ENCODE measurements at regions not wholly inside any gene's neighbourhood (a gene's known extent, or its start where the extent isn't known, plus 50 kb on each side); places are given as distances from the start of the nearest gene placed in this dataset.

DNA sequence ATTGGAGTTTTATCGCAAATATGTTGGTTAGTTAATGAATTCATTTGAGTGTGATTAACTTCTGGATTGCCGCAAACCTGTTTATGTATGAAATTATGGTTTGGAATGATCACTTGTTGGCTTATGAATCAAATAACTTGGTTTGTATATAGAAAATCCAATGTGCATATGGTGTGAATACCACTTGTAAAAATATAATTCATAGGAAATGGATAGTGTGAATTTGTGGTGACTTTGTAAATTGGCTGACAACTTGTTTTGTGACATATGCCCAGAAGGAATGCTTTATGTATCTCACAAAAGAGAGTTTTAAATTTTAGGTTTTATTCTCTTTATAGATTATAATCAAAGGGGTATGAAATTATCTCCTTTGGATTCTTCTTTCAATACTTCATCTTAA is 436.2 kb downstream of the EPHA5 start:
- TF ChIP-seq, protein P1, sequence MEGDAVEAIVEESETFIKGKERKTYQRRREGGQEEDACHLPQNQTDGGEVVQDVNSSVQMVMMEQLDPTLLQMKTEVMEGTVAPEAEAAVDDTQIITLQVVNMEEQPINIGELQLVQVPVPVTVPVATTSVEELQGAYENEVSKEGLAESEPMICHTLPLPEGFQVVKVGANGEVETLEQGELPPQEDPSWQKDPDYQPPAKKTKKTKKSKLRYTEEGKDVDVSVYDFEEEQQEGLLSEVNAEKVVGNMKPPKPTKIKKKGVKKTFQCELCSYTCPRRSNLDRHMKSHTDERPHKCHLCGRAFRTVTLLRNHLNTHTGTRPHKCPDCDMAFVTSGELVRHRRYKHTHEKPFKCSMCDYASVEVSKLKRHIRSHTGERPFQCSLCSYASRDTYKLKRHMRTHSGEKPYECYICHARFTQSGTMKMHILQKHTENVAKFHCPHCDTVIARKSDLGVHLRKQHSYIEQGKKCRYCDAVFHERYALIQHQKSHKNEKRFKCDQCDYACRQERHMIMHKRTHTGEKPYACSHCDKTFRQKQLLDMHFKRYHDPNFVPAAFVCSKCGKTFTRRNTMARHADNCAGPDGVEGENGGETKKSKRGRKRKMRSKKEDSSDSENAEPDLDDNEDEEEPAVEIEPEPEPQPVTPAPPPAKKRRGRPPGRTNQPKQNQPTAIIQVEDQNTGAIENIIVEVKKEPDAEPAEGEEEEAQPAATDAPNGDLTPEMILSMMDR (IDR thresholded peaks at IDR 0.05): no peak
- TF ChIP-seq EZH2 (IDR thresholded peaks at IDR 0.05; ENCODE audit: borderline replicate concordance, insufficient read depth, low read depth, low read length, poor library complexity, severe bottlenecking): no peak

All from B cell (primary cell).